NT2/D1 (cell line): ENCODE measurements at regions not wholly inside any gene's neighbourhood (a gene's known extent, or its start where the extent isn't known, plus 50 kb on each side); places are given as distances from the start of the nearest gene placed in this dataset.

Source experiments
- DNase-seq: peaks from one replicate; pipeline ENCODE4 v3.0.0-alpha.2; 2011; ENCODE audit warnings: low read depth, low spot score
- H3K27me3 ChIP-seq: 2 replicates; pipeline ENCODE4 v1.6.0; 2011; ENCODE audit warnings: mild to moderate bottlenecking; ENCODE audit not compliant: insufficient read length, insufficient read depth
- H3K36me3 ChIP-seq: 2 replicates; pipeline ENCODE4 v1.6.1; 2011; ENCODE audit warnings: mild to moderate bottlenecking, low read length, mixed read lengths; ENCODE audit not compliant: insufficient read depth, insufficient read length
- H3K4me1 ChIP-seq: 2 replicates; pipeline ENCODE4 v1.5.1; 2011; ENCODE audit not compliant: insufficient read depth, insufficient read length
- H3K4me3 ChIP-seq: 2 replicates; pipeline ENCODE4 v1.5.1; 2011; ENCODE audit warnings: low read depth; ENCODE audit not compliant: insufficient read length
- H3K9ac ChIP-seq: 2 replicates; pipeline ENCODE4 v1.6.0; 2011; ENCODE audit warnings: low read depth; ENCODE audit not compliant: insufficient read length
- H3K9me3 ChIP-seq: 2 replicates; pipeline ENCODE4 v1.5.1; 2011; ENCODE audit warnings: mild to moderate bottlenecking, low read length; ENCODE audit not compliant: insufficient read depth
- SUZ12 ChIP-seq: IDR thresholded peaks from 2 replicates; pipeline ENCODE4 v1.6.1; 2011; ENCODE audit not compliant: insufficient read length, insufficient read depth; ENCODE audit errors: extremely low read depth
- YY1 ChIP-seq: IDR thresholded peaks from 2 replicates; pipeline ENCODE4 v1.6.1; 2011; ENCODE audit not compliant: insufficient read length, insufficient read depth
- ZNF274 ChIP-seq: IDR thresholded peaks from 2 replicates; pipeline ENCODE4 v1.6.1; 2011; ENCODE audit warnings: mild to moderate bottlenecking, low read depth, low read length

DNA sequence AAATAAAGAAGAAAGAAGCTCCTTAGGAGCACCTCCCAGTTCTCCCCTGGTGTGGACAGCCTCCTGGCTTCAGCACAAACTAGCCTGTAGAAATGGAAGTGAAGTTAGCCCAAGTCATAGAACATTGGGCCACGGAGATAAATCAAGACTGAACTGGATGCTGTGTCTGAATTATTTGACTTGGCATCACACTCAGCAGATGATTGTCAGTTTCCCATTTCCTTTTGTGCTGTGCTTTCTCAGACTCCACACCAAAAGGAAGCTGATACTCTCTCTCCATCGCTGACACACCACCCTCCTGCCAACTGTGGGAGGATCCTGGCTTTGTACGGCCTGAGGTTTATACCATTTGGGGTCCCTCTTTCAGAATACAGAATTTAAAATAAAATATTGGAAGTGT, 209.8 kb downstream of the TFAP2A start:
- no peaks in the 10 kb centered on the region for H3K36me3 ChIP-seq
- no peak for TF ChIP-seq YY1
- no peak for TF ChIP-seq SUZ12
- no peak for TF ChIP-seq ZNF274
- no peaks in the 10 kb centered on the region for H3K27me3 ChIP-seq
- H3K9me3 ChIP-seq: no peaks in the 10 kb centered on the region; the same call in 1 of the 2 replicates
- no peak for DNase-seq
- H3K4me1 ChIP-seq: no peaks in the 10 kb centered on the region
- no peak overlapping the region for H3K9ac ChIP-seq
- H3K4me3 ChIP-seq: no peak overlapping the region

DNA sequence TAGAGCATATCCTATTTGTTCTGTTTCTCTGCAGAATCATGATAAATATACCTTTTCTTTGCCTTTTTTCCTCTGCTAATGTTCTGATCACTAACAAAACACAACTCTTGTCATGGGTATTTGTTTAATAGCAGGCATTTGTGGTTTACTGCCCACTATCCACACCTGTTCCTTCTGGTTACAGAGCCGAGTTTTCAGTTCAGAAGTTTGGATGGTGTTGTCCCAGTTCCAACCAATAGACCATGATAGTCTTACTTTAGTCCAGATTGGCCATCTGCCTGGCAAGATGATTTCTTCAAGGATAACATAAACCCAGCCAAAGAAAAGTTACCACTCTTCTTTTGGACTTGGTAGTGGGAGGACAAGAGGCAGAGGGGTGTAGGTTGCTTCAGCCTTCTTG, 211.2 kb downstream of the TFAP2A start:
- Histone ChIP-seq H3K9me3 (no peaks in the 10 kb centered on the region; the same call in 1 of the 2 replicates), H3K36me3 (no peaks in the 10 kb centered on the region), H3K9ac (no peak overlapping the region), H3K4me3 (no peak overlapping the region), H3K27me3 (no peaks in the 10 kb centered on the region), H3K4me1 (no peaks in the 10 kb centered on the region)
- no peak for DNase-seq
- TF ChIP-seq SUZ12: no peak
- TF ChIP-seq YY1: no peak

DNA sequence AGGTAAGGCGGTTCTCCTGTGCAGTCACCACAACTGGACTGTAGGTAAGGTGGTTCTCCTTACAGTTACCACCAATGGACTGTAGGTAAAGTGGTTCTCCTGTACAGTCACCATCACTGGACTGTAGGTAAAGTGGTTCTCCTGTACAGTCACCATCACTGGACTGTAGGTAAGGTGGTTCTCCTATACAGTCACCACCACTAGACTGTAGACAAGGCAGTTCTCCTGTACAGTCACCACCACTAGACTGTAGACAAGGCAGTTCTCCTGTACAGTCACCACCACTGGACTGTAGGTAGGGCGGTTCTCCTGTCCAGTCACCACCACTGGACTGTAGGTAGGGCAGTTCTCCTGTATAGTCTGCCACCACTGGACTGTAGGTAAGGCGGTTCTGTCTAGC, 212.3 kb downstream of the TFAP2A start:
- H3K27me3 ChIP-seq: no peaks in the 10 kb centered on the region
- no peak for DNase-seq
- no peak overlapping the region for H3K9ac ChIP-seq
- H3K4me3 ChIP-seq: no peak overlapping the region
- H3K9me3 ChIP-seq: no peaks in the 10 kb centered on the region; the same call in 1 of the 2 replicates
- H3K36me3 ChIP-seq: no peaks in the 10 kb centered on the region
- no peaks in the 10 kb centered on the region for H3K4me1 ChIP-seq
- TF ChIP-seq YY1 (no peak), SUZ12 (no peak), ZNF274 (no peak)

GRCh38 chr6:10201606-10202510, 213.0 kb downstream of the TFAP2A start:
- H3K36me3 ChIP-seq: no peaks in the 10 kb centered on the region
- no peak for TF ChIP-seq ZNF274
- no peak for TF ChIP-seq YY1

GRCh38 chr6:10196090-10196489, 218.8 kb downstream of the TFAP2A start:
- H3K4me3 ChIP-seq: no peak overlapping the region
- TF ChIP-seq SUZ12 (no peak), YY1 (no peak), ZNF274 (no peak)
- H3K4me1 ChIP-seq: no peaks in the 10 kb centered on the region
- DNase-seq: no peak
- no peaks in the 10 kb centered on the region for H3K27me3 ChIP-seq
- no peaks in the 10 kb centered on the region for H3K36me3 ChIP-seq
- no peaks in the 10 kb centered on the region for H3K9me3 ChIP-seq
- no peak overlapping the region for H3K9ac ChIP-seq

More at GRCh38 chr6:10201606-10202510, 213.0 kb downstream of the TFAP2A start:
- Histone ChIP-seq H3K9me3 (no peaks in the 10 kb centered on the region; the same call in 1 of the 2 replicates), H3K9ac (no peak overlapping the region), H3K4me1 (no peaks in the 10 kb centered on the region), H3K27me3 (no peaks in the 10 kb centered on the region), H3K4me3 (no peak overlapping the region)
- DNase-seq: no peak

DNA sequence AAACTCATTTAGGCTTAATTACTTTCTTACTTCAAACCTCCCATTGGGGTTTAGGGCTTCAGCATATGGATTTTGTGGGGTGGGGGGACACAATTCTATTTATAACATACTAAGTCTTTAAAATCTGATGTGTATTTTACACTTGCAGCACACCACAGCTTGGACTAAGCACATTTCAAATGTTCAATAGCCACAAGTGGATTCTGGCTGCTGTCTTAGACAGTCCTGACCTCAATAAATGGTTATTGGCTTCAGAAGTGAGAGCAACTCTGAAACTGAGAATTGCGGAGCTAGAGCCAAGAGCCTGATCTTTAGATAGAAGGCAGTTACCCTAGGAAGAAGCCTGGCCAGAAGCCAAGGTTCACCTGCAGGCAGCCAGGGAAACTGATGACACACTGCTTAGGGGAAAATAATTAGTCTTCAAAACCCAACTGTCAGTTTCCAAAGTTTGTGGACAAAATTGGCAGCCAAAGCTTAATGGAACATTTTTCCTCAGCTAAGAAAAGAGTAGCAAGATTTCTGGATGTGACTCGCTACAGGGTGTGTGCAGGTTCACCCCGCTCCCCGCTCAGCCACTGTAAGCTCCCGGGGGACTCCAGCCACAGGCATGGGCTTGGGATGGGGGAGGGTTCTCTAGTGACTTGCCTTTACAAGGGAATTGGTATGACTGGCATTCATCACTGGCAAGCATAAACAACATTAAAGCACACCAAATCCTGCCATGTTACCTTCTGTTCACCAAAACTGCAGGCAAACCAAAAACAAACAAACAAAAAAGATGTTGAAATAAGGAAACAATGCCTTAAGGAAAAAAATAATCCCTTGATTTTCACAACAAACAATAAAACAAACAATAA, 219.8 kb downstream of the TFAP2A start:
- no peak overlapping the region for H3K9ac ChIP-seq
- no peak for DNase-seq
- H3K36me3 ChIP-seq: no peaks in the 10 kb centered on the region
- no peaks in the 10 kb centered on the region for H3K9me3 ChIP-seq
- H3K4me3 ChIP-seq: no peak overlapping the region
- H3K27me3 ChIP-seq: no peaks in the 10 kb centered on the region
- TF ChIP-seq YY1 (no peak), ZNF274 (no peak)
- no peaks in the 10 kb centered on the region for H3K4me1 ChIP-seq

- no peak for TF ChIP-seq ZNF274
- no peak for TF ChIP-seq YY1
- TF ChIP-seq SUZ12: no peak
Measured at GRCh38 chr6:10193321-10193720, 221.6 kb downstream of the TFAP2A start.

More at GRCh38 chr6:10193321-10193720, 221.6 kb downstream of the TFAP2A start:
- Histone ChIP-seq H3K4me1 (no peaks in the 10 kb centered on the region), H3K36me3 (no peaks in the 10 kb centered on the region), H3K9ac (no peak overlapping the region), H3K27me3 (no peaks in the 10 kb centered on the region), H3K4me3 (no peak overlapping the region), H3K9me3 (no peaks in the 10 kb centered on the region)
- DNase-seq: no peak
